ENCODE measurements at regions not wholly inside any gene's neighbourhood (a gene's known extent, or its start where the extent isn't known, plus 50 kb on each side); places are given as distances from the start of the nearest gene placed in this dataset.
"Not testable (repeated sequence)": the region's sequence is repeated elsewhere in the genome, so short reads cannot be mapped to it uniquely, and the experiment has no call there.

- Mint-ChIP-seq H3K4me3 (ENCODE audit: unreplicated experiment) (no peak overlapping the region), H3K9me3 (ENCODE audit: unreplicated experiment) (no peaks in the 10 kb centered on the region), H3K27ac (ENCODE audit: unreplicated experiment) (no peak overlapping the region)
Measured at GRCh38 chr12:83931451-83931850, 981.1 kb downstream of the SLC6A15 start.

GRCh38 chr12:83929792-83930191 lies 982.8 kb downstream of the SLC6A15 start:
- not testable (repeated sequence) for H3K27ac Mint-ChIP-seq (ENCODE audit: unreplicated experiment); DNase-seq

More at GRCh38 chr12:83931451-83931850, 981.1 kb downstream of the SLC6A15 start:
- TF ChIP-seq CTCF (IDR thresholded peaks at IDR 0.05; ENCODE audit: partially characterized antibody, unreplicated experiment), result no peak
- Mint-ChIP-seq H3K4me1 (ENCODE audit: low read depth, unreplicated experiment) (no peaks in the 10 kb centered on the region), H3K27me3 (ENCODE audit: unreplicated experiment) (no peaks in the 10 kb centered on the region), H3K36me3 (ENCODE audit: unreplicated experiment) (no peaks in the 10 kb centered on the region)
- DNase-seq, result no peak

GRCh38 chr12:83920821-83921547 lies 991.6 kb downstream of the SLC6A15 start:
- H3K36me3 Mint-ChIP-seq (ENCODE audit: unreplicated experiment), result no peaks in the 10 kb centered on the region
- DNase-seq, result no peak
- no peaks in the 10 kb centered on the region for H3K27me3 Mint-ChIP-seq (ENCODE audit: unreplicated experiment)
- H3K9me3 Mint-ChIP-seq (ENCODE audit: unreplicated experiment), result no peaks in the 10 kb centered on the region
- no peak for TF ChIP-seq CTCF (IDR thresholded peaks at IDR 0.05; ENCODE audit: partially characterized antibody, unreplicated experiment)
- no peak overlapping the region for H3K27ac Mint-ChIP-seq (ENCODE audit: unreplicated experiment)
- no peaks in the 10 kb centered on the region for H3K4me1 Mint-ChIP-seq (ENCODE audit: low read depth, unreplicated experiment)
- no peak overlapping the region for H3K4me3 Mint-ChIP-seq (ENCODE audit: unreplicated experiment)

More at GRCh38 chr12:83929792-83930191, 982.8 kb downstream of the SLC6A15 start:
- H3K4me3 Mint-ChIP-seq (ENCODE audit: unreplicated experiment); H3K9me3 Mint-ChIP-seq (ENCODE audit: unreplicated experiment); H3K36me3 Mint-ChIP-seq (ENCODE audit: unreplicated experiment); H3K4me1 Mint-ChIP-seq (ENCODE audit: low read depth, unreplicated experiment); H3K27me3 Mint-ChIP-seq (ENCODE audit: unreplicated experiment): not testable (repeated sequence)

- Mint-ChIP-seq H3K9me3 (ENCODE audit: unreplicated experiment) (no peaks in the 10 kb centered on the region), H3K27ac (ENCODE audit: unreplicated experiment) (no peak overlapping the region), H3K36me3 (ENCODE audit: unreplicated experiment) (no peaks in the 10 kb centered on the region), H3K4me3 (ENCODE audit: unreplicated experiment) (no peak overlapping the region), H3K4me1 (ENCODE audit: low read depth, unreplicated experiment) (no peaks in the 10 kb centered on the region), H3K27me3 (ENCODE audit: unreplicated experiment) (no peaks in the 10 kb centered on the region)
- TF ChIP-seq CTCF (IDR thresholded peaks at IDR 0.05; ENCODE audit: partially characterized antibody, unreplicated experiment), result no peak
- no peak for DNase-seq
Measured at GRCh38 chr12:83919081-83919480, 993.5 kb downstream of the SLC6A15 start.

GRCh38 chr12:83904175-83904574 lies 1008.4 kb downstream of the SLC6A15 start:
- DNase-seq, result no peak
- no peak for TF ChIP-seq CTCF (IDR thresholded peaks at IDR 0.05; ENCODE audit: partially characterized antibody, unreplicated experiment)
- Mint-ChIP-seq H3K27me3 (ENCODE audit: unreplicated experiment) (no peaks in the 10 kb centered on the region), H3K27ac (ENCODE audit: unreplicated experiment) (no peak overlapping the region), H3K36me3 (ENCODE audit: unreplicated experiment) (no peaks in the 10 kb centered on the region), H3K9me3 (ENCODE audit: unreplicated experiment) (no peaks in the 10 kb centered on the region), H3K4me3 (ENCODE audit: unreplicated experiment) (no peak overlapping the region), H3K4me1 (ENCODE audit: low read depth, unreplicated experiment) (no peaks in the 10 kb centered on the region)

All from glutamatergic neuron (in vitro differentiated cells).